ENCODE measurements at regions not wholly inside any gene's neighbourhood (a gene's known extent, or its start where the extent isn't known, plus 50 kb on each side); places are given as distances from the start of the nearest gene placed in this dataset.

DNA sequence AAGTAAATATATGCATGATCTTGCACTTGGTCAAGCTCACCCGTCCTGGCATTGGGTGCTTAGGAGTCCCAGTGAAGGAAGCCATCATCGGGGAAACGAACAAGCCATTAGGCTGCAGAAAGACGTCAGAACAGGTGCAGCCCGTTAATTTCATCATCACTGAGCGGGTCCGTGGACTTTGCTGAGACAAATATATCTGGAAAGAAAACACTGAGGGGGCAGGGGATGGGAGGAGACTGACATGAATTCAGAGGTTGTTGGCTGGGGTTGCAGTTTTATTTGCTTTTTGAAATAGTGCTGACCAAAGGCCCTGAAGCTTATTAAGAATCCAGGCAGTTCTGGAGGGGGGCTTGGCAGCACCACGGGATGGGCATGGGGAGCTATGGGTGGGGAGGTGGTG, 207.2 kb downstream of the ENGASE start:
- no peak for TF ChIP-seq Cebpa-rat (IDR thresholded peaks at IDR 0.05)
- no peak overlapping the region for H3K9ac ChIP-seq
- H3K4me2 ChIP-seq: peak overlapping the region; percentile 28
- H4K20me1 ChIP-seq: no peaks in the 10 kb centered on the region
- H3K27ac ChIP-seq: no peak overlapping the region
- no peaks in the 10 kb centered on the region for H3K36me3 ChIP-seq
- peaks cover 13% of the 10 kb centered on the region for H3K4me1 ChIP-seq
- no peak overlapping the region for H3K4me3 ChIP-seq
- no peaks in the 10 kb centered on the region for H3K9me3 ChIP-seq
- H3K27me3 ChIP-seq: no peaks in the 10 kb centered on the region

DNA sequence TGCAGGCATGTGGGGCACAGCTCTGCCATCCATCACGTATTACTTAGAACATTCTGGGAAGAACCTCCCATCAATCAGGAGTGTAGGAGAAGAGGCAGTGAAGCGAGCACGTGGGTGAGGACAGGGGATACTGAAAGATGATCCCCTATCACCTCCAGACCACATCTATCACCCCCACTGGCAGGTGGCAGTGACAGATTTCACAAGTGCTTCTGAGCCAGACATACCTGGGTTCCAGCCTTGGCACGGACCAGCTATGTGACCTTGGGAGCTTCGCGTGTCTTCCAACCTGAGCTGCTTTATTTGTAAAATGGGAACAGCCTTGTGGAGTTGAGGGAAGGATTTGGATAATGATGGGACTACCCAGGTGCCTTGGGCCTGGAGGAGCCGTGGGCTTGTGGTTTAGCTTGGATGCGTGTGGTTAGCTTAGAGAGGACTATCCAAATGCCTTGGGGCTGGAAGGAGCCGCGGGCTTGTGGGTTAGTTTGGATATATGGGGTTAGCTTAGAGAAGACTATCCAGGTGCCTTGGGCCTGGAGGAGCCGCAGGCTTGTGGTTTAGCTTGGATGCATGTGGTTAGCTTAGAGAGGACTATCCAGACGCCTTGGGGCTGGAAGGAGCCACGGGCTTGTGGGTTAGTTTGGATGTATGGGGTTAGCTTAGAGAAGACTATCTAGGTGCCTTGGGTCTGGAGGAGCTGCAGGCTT, 206.4 kb downstream of the ENGASE start:
- Histone ChIP-seq H3K4me2 (peak overlapping the region; percentile 28; the same call in 1 of the 2 replicates), H3K36me3 (no peaks in the 10 kb centered on the region), H3K4me1 (peaks cover 13% of the 10 kb centered on the region), H3K9me3 (no peaks in the 10 kb centered on the region), H3K4me3 (no peak overlapping the region), H3K27me3 (no peaks in the 10 kb centered on the region), H3K9ac (no peak overlapping the region), H3K27ac (no peak overlapping the region), H4K20me1 (no peaks in the 10 kb centered on the region)
- TF ChIP-seq Cebpa-rat (IDR thresholded peaks at IDR 0.05): no peak

DNA sequence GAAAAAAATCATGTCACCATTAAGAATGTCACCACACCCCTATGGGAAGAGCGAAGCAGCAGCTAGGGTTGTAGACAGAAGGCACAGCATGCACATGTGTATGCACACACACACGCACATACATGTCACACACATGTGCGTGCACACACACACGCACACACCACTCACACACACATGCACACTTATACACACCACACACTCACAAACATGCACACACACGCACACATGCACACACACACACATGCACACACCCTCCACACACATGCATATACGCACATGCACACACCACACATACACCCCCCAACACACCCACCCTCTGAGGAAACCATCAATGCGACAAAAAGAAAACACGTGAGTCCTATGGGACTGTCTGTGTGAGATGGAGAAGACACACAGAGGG, 205.4 kb downstream of the ENGASE start:
- Histone ChIP-seq H3K36me3 (no peaks in the 10 kb centered on the region), H3K9me3 (no peaks in the 10 kb centered on the region), H3K4me3 (no peak overlapping the region), H4K20me1 (no peaks in the 10 kb centered on the region), H3K4me1 (peaks cover 18% of the 10 kb centered on the region), H3K4me2 (no peak overlapping the region), H3K27me3 (no peaks in the 10 kb centered on the region), H3K9ac (no peak overlapping the region), H3K27ac (no peak overlapping the region)
- no peak for TF ChIP-seq Cebpa-rat (IDR thresholded peaks at IDR 0.05)

DNA sequence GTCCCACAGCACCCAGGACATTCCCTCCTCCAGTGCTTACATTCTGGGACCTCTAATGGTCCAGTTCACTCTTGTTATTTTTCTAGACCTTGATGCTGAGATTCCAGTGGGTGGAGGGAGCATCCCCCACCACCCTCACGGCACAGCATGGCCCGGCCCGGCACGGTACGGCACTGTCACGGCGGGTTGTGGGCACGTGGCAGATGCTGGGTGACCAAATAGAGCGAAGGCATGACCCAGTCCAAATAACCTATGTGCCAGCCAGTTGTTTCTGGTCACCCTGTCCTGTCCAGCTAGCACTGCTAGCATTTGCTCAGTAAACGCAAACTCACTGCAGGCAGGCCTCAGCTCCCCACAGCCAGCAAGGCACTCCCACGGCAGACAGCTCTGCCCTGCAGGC, 204.7 kb downstream of the ENGASE start:
- Histone ChIP-seq H3K4me2 (no peak overlapping the region), H3K9me3 (no peaks in the 10 kb centered on the region), H3K4me3 (no peak overlapping the region), H3K4me1 (peaks cover 25% of the 10 kb centered on the region), H3K9ac (no peak overlapping the region), H3K27me3 (no peaks in the 10 kb centered on the region), H3K36me3 (no peaks in the 10 kb centered on the region), H4K20me1 (no peaks in the 10 kb centered on the region), H3K27ac (no peak overlapping the region)
- no peak for TF ChIP-seq Cebpa-rat (IDR thresholded peaks at IDR 0.05)

DNA sequence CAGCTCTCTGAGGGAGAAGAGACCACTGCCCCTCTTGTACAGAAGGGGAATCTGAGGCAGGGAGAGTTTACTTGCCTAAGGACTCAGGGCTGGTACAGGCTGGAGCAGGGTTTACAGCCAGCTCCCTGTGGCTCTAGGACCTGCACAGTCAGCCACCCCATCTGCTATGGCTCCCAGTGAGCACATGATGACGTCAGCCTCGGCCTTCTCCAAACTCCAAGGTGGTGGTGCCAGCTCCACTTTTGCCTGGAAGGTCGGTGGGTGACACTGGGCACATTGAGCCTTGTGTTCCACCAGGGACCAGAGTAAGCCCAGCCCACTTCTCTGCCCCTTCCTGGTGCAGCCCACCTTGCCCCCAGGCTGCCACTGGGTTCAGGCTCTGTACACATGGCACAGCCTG, 202.2 kb downstream of the ENGASE start:
- Histone ChIP-seq H3K27ac (no peak overlapping the region), H3K9me3 (no peaks in the 10 kb centered on the region), H3K27me3 (no peaks in the 10 kb centered on the region), H3K4me3 (no peak overlapping the region), H4K20me1 (no peaks in the 10 kb centered on the region), H3K36me3 (no peaks in the 10 kb centered on the region), H3K4me1 (peaks cover 37% of the 10 kb centered on the region), H3K4me2 (no peak overlapping the region), H3K9ac (no peak overlapping the region)
- no peak for TF ChIP-seq Cebpa-rat (IDR thresholded peaks at IDR 0.05)

DNA sequence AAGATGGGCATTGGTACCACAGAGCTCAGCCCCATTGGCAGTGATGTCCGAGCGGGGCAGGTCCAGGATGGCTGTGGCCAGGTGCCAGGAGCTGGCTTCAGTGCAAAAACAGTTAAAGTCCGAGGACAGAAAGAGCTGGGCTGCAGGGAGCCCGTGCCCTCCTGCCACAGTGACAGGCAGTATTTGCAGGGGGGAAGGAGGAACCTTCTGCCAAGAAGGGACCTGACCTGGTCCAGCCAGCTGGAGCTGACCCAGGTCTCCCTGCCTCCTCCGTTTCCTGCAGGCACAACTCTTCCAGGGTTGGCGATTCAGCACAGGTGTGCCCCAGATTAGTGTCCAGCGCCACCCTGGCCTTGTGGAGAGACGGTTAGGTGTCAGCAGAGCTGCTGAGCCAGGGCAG, 199.0 kb downstream of the ENGASE start:
- no peaks in the 10 kb centered on the region for H3K27me3 ChIP-seq
- no peak overlapping the region for H3K27ac ChIP-seq
- no peak for TF ChIP-seq Cebpa-rat (IDR thresholded peaks at IDR 0.05)
- H3K4me3 ChIP-seq: no peak overlapping the region
- H3K9ac ChIP-seq: no peak overlapping the region
- no peaks in the 10 kb centered on the region for H3K36me3 ChIP-seq
- peaks cover 28% of the 10 kb centered on the region for H3K4me1 ChIP-seq
- no peak overlapping the region for H3K4me2 ChIP-seq
- no peaks in the 10 kb centered on the region for H4K20me1 ChIP-seq
- H3K9me3 ChIP-seq: no peaks in the 10 kb centered on the region

DNA sequence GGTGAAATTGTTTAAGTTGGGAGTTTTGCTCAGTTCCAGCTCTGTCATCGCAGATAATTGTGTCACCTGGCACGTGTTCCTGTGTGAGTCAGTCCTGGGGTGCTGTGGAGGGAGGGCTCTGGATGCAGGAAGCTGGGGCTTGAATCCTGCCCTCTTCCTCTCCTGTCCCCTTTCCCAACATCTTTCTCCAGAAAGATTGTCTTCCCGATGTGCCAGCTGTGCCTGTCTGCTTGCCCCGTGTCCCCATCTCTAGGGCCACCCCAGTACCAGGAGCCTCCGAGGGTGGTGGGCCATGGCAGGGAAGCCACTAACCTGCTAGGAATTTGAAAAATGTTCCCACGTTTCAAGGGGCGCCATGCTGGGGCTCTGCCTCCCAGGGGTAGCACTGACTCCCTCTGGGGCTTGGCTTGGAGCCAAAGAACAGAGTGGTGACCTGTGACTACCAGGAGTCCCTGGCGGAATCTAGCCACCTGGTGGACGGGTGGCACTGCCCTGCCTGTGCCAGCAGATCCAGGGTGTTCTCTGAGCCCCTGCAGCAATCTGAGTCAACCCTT, 198.1 kb downstream of the ENGASE start:
- Histone ChIP-seq H3K9ac (no peak overlapping the region), H3K36me3 (no peaks in the 10 kb centered on the region), H3K4me1 (peaks cover 28% of the 10 kb centered on the region), H3K27me3 (no peaks in the 10 kb centered on the region; the same call in 1 of the 2 replicates), H3K9me3 (no peaks in the 10 kb centered on the region), H4K20me1 (no peaks in the 10 kb centered on the region), H3K27ac (no peak overlapping the region), H3K4me3 (no peak overlapping the region), H3K4me2 (no peak overlapping the region)
- no peak for TF ChIP-seq Cebpa-rat (IDR thresholded peaks at IDR 0.05)

DNA sequence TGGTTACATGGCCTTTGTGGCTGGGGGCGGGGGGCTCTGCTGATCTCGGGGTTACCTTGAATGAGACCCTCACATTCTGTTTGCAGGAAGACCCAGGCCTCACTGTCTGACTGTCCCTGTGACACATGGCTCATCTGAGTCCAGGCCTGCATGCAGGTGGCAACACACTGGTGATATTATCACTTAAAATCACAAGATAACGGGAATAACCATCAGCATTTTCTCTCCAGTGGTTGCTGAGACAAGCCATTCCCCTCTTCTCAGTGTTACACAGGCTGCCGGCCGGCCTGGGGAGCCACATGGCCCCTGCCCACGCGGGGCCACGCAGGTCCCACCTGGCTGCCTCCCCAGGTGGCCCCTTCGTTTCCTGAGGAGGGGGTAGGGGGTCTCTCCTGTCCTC, 197.6 kb downstream of the ENGASE start:
- no peaks in the 10 kb centered on the region; the same call in 1 of the 2 replicates for H3K27me3 ChIP-seq
- H3K36me3 ChIP-seq: no peaks in the 10 kb centered on the region
- H3K4me1 ChIP-seq: peaks cover 28% of the 10 kb centered on the region
- H3K4me3 ChIP-seq: no peak overlapping the region
- TF ChIP-seq Cebpa-rat (IDR thresholded peaks at IDR 0.05): no peak
- no peaks in the 10 kb centered on the region for H4K20me1 ChIP-seq
- no peaks in the 10 kb centered on the region for H3K9me3 ChIP-seq
- no peak overlapping the region for H3K27ac ChIP-seq
- H3K9ac ChIP-seq: no peak overlapping the region
- H3K4me2 ChIP-seq: no peak overlapping the region

DNA sequence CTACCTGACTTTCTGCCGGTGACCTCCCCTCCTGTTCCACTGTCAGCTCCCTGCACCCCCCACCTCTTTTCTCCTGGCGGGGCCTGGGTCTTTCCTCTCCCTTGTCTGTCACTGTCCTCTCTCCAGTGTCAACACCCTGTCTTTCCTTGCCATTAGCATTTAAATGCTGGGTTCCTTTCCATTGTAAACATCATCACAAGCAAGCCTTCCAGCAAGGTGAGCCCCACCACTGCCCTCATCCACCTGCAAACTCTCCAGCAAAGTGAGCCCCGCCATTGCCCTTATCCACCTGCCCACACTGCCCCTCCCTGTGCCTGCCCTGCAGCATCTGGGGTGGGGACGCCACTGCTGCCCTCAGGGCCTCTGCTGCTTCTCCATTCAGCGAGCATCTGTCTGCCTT, 195.0 kb downstream of the ENGASE start:
- Histone ChIP-seq H3K9ac (no peak overlapping the region), H3K27me3 (no peaks in the 10 kb centered on the region; the same call in 1 of the 2 replicates), H3K36me3 (no peaks in the 10 kb centered on the region), H3K4me3 (no peak overlapping the region), H4K20me1 (no peaks in the 10 kb centered on the region), H3K4me1 (peaks cover 21% of the 10 kb centered on the region), H3K9me3 (no peaks in the 10 kb centered on the region), H3K4me2 (no peak overlapping the region), H3K27ac (no peak overlapping the region)
- no peak for TF ChIP-seq Cebpa-rat (IDR thresholded peaks at IDR 0.05)

DNA sequence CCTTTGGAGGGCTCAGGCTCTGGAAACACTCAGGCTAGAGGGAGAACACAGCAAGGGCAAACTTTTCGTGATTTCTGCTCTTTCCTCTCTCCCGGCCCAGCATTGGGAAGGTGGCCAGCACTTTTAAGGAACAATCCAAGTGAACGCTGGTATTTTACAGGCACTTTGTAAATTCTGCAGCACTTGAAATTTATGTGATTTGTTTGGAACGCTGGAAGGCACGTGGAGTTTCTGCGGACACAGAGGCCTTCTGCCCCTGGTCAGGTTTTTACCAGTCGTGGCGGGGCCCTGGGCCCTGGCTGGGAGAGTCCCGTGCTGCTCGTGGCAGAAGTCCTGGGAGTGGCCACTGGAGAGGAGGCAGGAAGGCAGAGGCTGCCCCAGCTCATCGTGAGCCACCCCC, 188.6 kb downstream of the ENGASE start:
- TF ChIP-seq Cebpa-rat (IDR thresholded peaks at IDR 0.05): no peak
- H3K4me3 ChIP-seq: no peak overlapping the region
- H3K36me3 ChIP-seq: no peaks in the 10 kb centered on the region
- no peaks in the 10 kb centered on the region for H3K9me3 ChIP-seq
- peaks cover 22% of the 10 kb centered on the region for H4K20me1 ChIP-seq
- no peaks in the 10 kb centered on the region; the same call in 1 of the 2 replicates for H3K27me3 ChIP-seq
- H3K27ac ChIP-seq: peak overlapping the region; percentile 13; the same call in 1 of the 2 replicates
- H3K4me1 ChIP-seq: peaks cover 34% of the 10 kb centered on the region
- peak overlapping the region; percentile 84 for H3K4me2 ChIP-seq
- H3K9ac ChIP-seq: no peak overlapping the region

All from BLaER1 (cell line).